GM23338 (cell line): ENCODE measurements at regions not wholly inside any gene's neighbourhood (a gene's known extent, or its start where the extent isn't known, plus 50 kb on each side); places are given as distances from the start of the nearest gene placed in this dataset.

Experiments used
- ATAC-seq: fragments of 200-7000 bp; cut with Tn5 transposase; 3 replicates; pipeline ENCODE4 v1.9.1; 2020
- DNase-seq: peaks from one replicate; pipeline ENCODE4 v3.0.0-alpha.2; 2015; ENCODE audit warnings: low spot score
- H2AFZ ChIP-seq: fragments of 200-600 bp; sonication (generic); 2 replicates; pipeline ENCODE4 v1.8.0; 2016; ENCODE audit warnings: antibody characterized with exemption, mild to moderate bottlenecking, moderate library complexity
- H3F3A ChIP-seq: fragments of 200-600 bp; sonication (generic); replicated peaks from 2 replicates; pipeline ENCODE4 v1.8.0; 2017; ENCODE audit warnings: antibody characterized with exemption, mixed run types, low read depth
- H3K27ac ChIP-seq: fragments of 200-600 bp; sonication (generic); 2 replicates; pipeline ENCODE4 v1.6.1; 2016; ENCODE audit warnings: low read depth
- H3K27me3 ChIP-seq: fragments of 200-600 bp; sonication (generic); 2 replicates; pipeline ENCODE4 v1.8.0; 2016; ENCODE audit warnings: mild to moderate bottlenecking, mixed run types, moderate library complexity; ENCODE audit not compliant: insufficient read depth
- H3K36me3 ChIP-seq: fragments of 200-600 bp; sonication (generic); 2 replicates; pipeline ENCODE4 v1.8.0; 2016; ENCODE audit warnings: mild to moderate bottlenecking; ENCODE audit not compliant: insufficient read depth
- H3K4me1 ChIP-seq: fragments of 200-600 bp; sonication (generic); 2 replicates; pipeline ENCODE4 v1.8.0; 2016; ENCODE audit warnings: mild to moderate bottlenecking, moderate library complexity; ENCODE audit not compliant: insufficient read depth
- H3K4me2 ChIP-seq: fragments of 200-600 bp; sonication (generic); 2 replicates; pipeline ENCODE4 v1.7.1; 2017; ENCODE audit warnings: mixed run types
- H3K4me3 ChIP-seq: fragments of 200-600 bp; sonication (generic); 2 replicates; pipeline ENCODE4 v1.6.1; 2016; ENCODE audit warnings: mixed run types
- H3K79me2 ChIP-seq: fragments of 200-600 bp; sonication (generic); replicated peaks from 2 replicates; pipeline ENCODE4 v1.8.0; 2017; ENCODE audit warnings: mild to moderate bottlenecking; ENCODE audit not compliant: insufficient read depth
- H3K9me2 ChIP-seq: fragments of 200-600 bp; sonication (generic); 2 replicates; pipeline ENCODE4 v1.8.0; 2017; ENCODE audit not compliant: insufficient read depth
- H4K20me1 ChIP-seq: fragments of 200-600 bp; sonication (generic); replicated peaks from 2 replicates; pipeline ENCODE4 v1.8.0; 2017; ENCODE audit warnings: mild to moderate bottlenecking; ENCODE audit not compliant: insufficient read depth
- H3K27ac Mint-ChIP-seq: 2 replicates; pipeline ENCODE4 v1.8.0; 2020; ENCODE audit warnings: inconsistent platforms, mild to moderate bottlenecking, moderate library complexity, mixed read lengths
- H3K27me3 Mint-ChIP-seq: 3 replicates; pipeline ENCODE4 v1.8.0; 2022; ENCODE audit warnings: low read depth, mild to moderate bottlenecking, moderate library complexity, mixed read lengths, inconsistent platforms; ENCODE audit not compliant: insufficient read depth, poor library complexity
- H3K36me3 Mint-ChIP-seq: 3 replicates; pipeline ENCODE4 v1.8.0; 2021; ENCODE audit warnings: low read depth, mild to moderate bottlenecking, inconsistent platforms, moderate library complexity, mixed read lengths
- H3K4me1 Mint-ChIP-seq: 3 replicates; pipeline ENCODE4 v1.8.0; 2020; ENCODE audit warnings: mild to moderate bottlenecking, inconsistent platforms, mixed read lengths
- H3K4me3 Mint-ChIP-seq: 3 replicates; pipeline ENCODE4 v1.8.0; 2021; ENCODE audit warnings: moderate library complexity, mild to moderate bottlenecking, inconsistent platforms, mixed read lengths
- H3K9me3 Mint-ChIP-seq: 3 replicates; pipeline ENCODE4 v1.8.0; 2020; ENCODE audit warnings: moderate library complexity, mild to moderate bottlenecking, inconsistent platforms, mixed read lengths
- CREB1 ChIP-seq: fragments of 250-450 bp; sonication (Bioruptor Pico); IDR thresholded peaks from 2 replicates; pipeline ENCODE4 v1.5.0; 2020; ENCODE audit warnings: low read depth, mild to moderate bottlenecking, moderate library complexity
- EZH2 ChIP-seq: fragments of 200-600 bp; sonication (generic); IDR thresholded peaks from one replicate; pipeline ENCODE4 v1.8.0; 2017; ENCODE audit warnings: antibody characterized with exemption, mild to moderate bottlenecking, low read depth; ENCODE audit not compliant: unreplicated experiment
- EZH2phosphoT487 ChIP-seq: fragments of 200-600 bp; sonication (generic); IDR thresholded peaks from one replicate; pipeline ENCODE4 v1.8.1; 2018; ENCODE audit warnings: antibody characterized with exemption; ENCODE audit not compliant: unreplicated experiment
- JUNB ChIP-seq: IDR thresholded peaks from one replicate; pipeline ENCODE4 v1.6.1; 2016; ENCODE audit warnings: antibody characterized with exemption; ENCODE audit not compliant: unreplicated experiment
- NANOG ChIP-seq: IDR thresholded peaks from 2 replicates; pipeline ENCODE4 v1.6.1; 2016; ENCODE audit warnings: antibody characterized with exemption, borderline replicate concordance
- POLR2AphosphoS5 ChIP-seq: IDR thresholded peaks from 2 replicates; pipeline ENCODE4 v1.6.1; 2016; ENCODE audit warnings: antibody characterized with exemption, low read depth
- REST ChIP-seq: IDR thresholded peaks from one replicate; pipeline ENCODE4 v1.6.1; 2018; ENCODE audit warnings: antibody characterized with exemption; ENCODE audit not compliant: unreplicated experiment
- STAT1 ChIP-seq: IDR thresholded peaks from one replicate; pipeline ENCODE4 v1.6.1; 2016; ENCODE audit warnings: antibody characterized with exemption; ENCODE audit not compliant: unreplicated experiment
- ZNF114 ChIP-seq: fragments of 250-450 bp; sonication (Bioruptor Pico); IDR thresholded peaks from 2 replicates; pipeline ENCODE4 v1.5.0; 2020; ENCODE audit warnings: mild to moderate bottlenecking, moderate library complexity
- ZNF331 ChIP-seq: fragments of 250-450 bp; sonication (Bioruptor Pico); IDR thresholded peaks from 2 replicates; pipeline ENCODE4 v1.5.0; 2020; ENCODE audit warnings: low read depth, mild to moderate bottlenecking, moderate library complexity
- ZNF462 ChIP-seq: fragments of 250-450 bp; sonication (Bioruptor Pico); IDR thresholded peaks from 2 replicates; pipeline ENCODE4 v1.5.0; 2020; ENCODE audit warnings: mild to moderate bottlenecking, moderate library complexity
- TF ChIP-seq, protein P1 (sequence below): IDR thresholded peaks from 2 replicates; pipeline ENCODE4 v1.6.1; 2016; ENCODE audit warnings: antibody characterized with exemption
- TF ChIP-seq, protein P2 (sequence below), 2 experiments: fragments of 200-600 bp in 1 of 2; sonication (generic) in 1 of 2; conservative IDR thresholded peaks; 2 replicates each; pipeline versions ENCODE4 v1.5.1 to v1.6.1; 2016 to 2017; ENCODE audit warnings: antibody characterized with exemption in 2 of 2, low read depth in 2 of 2, mild to moderate bottlenecking in 2 of 2, moderate library complexity in 1 of 2

DNA sequence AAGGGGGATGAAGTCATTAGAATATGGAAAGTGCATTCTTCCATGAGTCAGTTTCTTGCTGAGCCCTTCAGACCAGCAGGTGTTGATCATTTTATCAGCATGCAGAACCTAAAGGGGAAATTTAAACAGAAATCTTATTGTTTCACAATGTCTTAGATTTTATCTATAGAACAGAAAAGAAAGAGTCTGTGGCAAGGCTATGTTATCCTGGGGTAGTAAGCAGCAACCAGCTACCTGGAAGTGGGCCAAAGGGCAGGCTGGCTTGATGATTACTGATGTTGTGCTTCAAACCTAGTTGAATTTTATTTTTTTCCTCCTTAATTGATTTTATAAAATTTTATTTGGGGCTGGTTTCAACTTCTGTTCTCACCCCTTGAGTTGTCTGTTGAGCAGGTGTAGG is 101.5 kb downstream of the LRRC70 start:
- Histone ChIP-seq H3F3A (no peaks in the 10 kb centered on the region), H3K79me2 (no peaks in the 10 kb centered on the region), H4K20me1 (no peaks in the 10 kb centered on the region), H3K4me3 (no peak overlapping the region), H3K4me2 (no peak overlapping the region), H3K4me1 (no peaks in the 10 kb centered on the region), H3K9me2 (no peaks in the 10 kb centered on the region; the same call in 1 of the 2 replicates), H2AFZ (no peak overlapping the region), H3K36me3 (no peaks in the 10 kb centered on the region; the same call in none of the 2 replicates), H3K27ac (no peak overlapping the region), H3K27me3 (no peaks in the 10 kb centered on the region)
- Mint-ChIP-seq H3K36me3 (peaks cover 31% of the 10 kb centered on the region), H3K9me3 (peaks cover 52% of the 10 kb centered on the region), H3K27me3 (peaks cover 2% of the 10 kb centered on the region), H3K4me3 (no peak overlapping the region), H3K27ac (no peak overlapping the region), H3K4me1 (no peaks in the 10 kb centered on the region)
- DNase-seq = no peak
- no peak for TF ChIP-seq EZH2
- no peak for TF ChIP-seq ZNF114 (CRISPR knock-in tag)
- TF ChIP-seq, protein P1, sequence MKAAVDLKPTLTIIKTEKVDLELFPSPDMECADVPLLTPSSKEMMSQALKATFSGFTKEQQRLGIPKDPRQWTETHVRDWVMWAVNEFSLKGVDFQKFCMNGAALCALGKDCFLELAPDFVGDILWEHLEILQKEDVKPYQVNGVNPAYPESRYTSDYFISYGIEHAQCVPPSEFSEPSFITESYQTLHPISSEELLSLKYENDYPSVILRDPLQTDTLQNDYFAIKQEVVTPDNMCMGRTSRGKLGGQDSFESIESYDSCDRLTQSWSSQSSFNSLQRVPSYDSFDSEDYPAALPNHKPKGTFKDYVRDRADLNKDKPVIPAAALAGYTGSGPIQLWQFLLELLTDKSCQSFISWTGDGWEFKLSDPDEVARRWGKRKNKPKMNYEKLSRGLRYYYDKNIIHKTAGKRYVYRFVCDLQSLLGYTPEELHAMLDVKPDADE = no peak
- no peak for TF ChIP-seq NANOG
- no peak for TF ChIP-seq REST
- TF ChIP-seq ZNF462 = no peak
- TF ChIP-seq, protein P2, sequence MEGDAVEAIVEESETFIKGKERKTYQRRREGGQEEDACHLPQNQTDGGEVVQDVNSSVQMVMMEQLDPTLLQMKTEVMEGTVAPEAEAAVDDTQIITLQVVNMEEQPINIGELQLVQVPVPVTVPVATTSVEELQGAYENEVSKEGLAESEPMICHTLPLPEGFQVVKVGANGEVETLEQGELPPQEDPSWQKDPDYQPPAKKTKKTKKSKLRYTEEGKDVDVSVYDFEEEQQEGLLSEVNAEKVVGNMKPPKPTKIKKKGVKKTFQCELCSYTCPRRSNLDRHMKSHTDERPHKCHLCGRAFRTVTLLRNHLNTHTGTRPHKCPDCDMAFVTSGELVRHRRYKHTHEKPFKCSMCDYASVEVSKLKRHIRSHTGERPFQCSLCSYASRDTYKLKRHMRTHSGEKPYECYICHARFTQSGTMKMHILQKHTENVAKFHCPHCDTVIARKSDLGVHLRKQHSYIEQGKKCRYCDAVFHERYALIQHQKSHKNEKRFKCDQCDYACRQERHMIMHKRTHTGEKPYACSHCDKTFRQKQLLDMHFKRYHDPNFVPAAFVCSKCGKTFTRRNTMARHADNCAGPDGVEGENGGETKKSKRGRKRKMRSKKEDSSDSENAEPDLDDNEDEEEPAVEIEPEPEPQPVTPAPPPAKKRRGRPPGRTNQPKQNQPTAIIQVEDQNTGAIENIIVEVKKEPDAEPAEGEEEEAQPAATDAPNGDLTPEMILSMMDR (conservative IDR thresholded peaks at IDR 0.05; ENCODE audit: low read depth in 2 of 2) = no peak
- TF ChIP-seq EZH2phosphoT487 = no peak
- no peak for TF ChIP-seq POLR2AphosphoS5
- TF ChIP-seq CREB1 = no peak
- no peak for TF ChIP-seq JUNB
- TF ChIP-seq STAT1 = no peak
- no peak for TF ChIP-seq ZNF331
- no peak for ATAC-seq
